ENCODE measurements at regions not wholly inside any gene's neighbourhood (a gene's known extent, or its start where the extent isn't known, plus 50 kb on each side); places are given as distances from the start of the nearest gene placed in this dataset.

- H3K27me3 ChIP-seq (replicated peaks; ENCODE audit: insufficient read depth), result no peaks in the 10 kb centered on the region
- H3K27ac ChIP-seq, result no peak overlapping the region
- no peaks in the 10 kb centered on the region for H3K9me3 ChIP-seq
- H3K36me3 ChIP-seq, result no peaks in the 10 kb centered on the region
- DNase-seq (ENCODE audit: low spot score), result no peak
- TF ChIP-seq, protein P1, sequence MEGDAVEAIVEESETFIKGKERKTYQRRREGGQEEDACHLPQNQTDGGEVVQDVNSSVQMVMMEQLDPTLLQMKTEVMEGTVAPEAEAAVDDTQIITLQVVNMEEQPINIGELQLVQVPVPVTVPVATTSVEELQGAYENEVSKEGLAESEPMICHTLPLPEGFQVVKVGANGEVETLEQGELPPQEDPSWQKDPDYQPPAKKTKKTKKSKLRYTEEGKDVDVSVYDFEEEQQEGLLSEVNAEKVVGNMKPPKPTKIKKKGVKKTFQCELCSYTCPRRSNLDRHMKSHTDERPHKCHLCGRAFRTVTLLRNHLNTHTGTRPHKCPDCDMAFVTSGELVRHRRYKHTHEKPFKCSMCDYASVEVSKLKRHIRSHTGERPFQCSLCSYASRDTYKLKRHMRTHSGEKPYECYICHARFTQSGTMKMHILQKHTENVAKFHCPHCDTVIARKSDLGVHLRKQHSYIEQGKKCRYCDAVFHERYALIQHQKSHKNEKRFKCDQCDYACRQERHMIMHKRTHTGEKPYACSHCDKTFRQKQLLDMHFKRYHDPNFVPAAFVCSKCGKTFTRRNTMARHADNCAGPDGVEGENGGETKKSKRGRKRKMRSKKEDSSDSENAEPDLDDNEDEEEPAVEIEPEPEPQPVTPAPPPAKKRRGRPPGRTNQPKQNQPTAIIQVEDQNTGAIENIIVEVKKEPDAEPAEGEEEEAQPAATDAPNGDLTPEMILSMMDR (IDR thresholded peaks at IDR 0.05), result no peak
- ATAC-seq (ENCODE audit: insufficient number of reproducible peaks, low FRiP score, low read depth), result no peak
- no peak overlapping the region for H3K4me3 ChIP-seq
- H3K4me1 ChIP-seq (ENCODE audit: control insufficient read depth in 1 of 2, low read depth in 2 of 2), result peaks cover 0 to 15% of the 10 kb centered on the region in 2 donors
Observed at GRCh38 chr11:103680826-103681225, 355.6 kb upstream of the DDI1 start.

- peaks cover 0 to 15% of the 10 kb centered on the region in 2 donors for H3K4me1 ChIP-seq (ENCODE audit: control insufficient read depth in 1 of 2, low read depth in 2 of 2)
- TF ChIP-seq, protein P1 (IDR thresholded peaks at IDR 0.05), result no peak
- ATAC-seq (ENCODE audit: insufficient number of reproducible peaks, low FRiP score, low read depth), result no peak
- H3K27ac ChIP-seq, result no peak overlapping the region
- no peaks in the 10 kb centered on the region for H3K36me3 ChIP-seq
- DNase-seq (ENCODE audit: low spot score), result no peak
- no peaks in the 10 kb centered on the region for H3K9me3 ChIP-seq
- no peak overlapping the region for H3K4me3 ChIP-seq
- H3K27me3 ChIP-seq (replicated peaks; ENCODE audit: insufficient read depth), result no peaks in the 10 kb centered on the region
Observed at GRCh38 chr11:103681855-103682254, 354.6 kb upstream of the DDI1 start.

GRCh38 chr11:103682318-103683184 lies 353.9 kb upstream of the DDI1 start:
- ATAC-seq (ENCODE audit: insufficient number of reproducible peaks, low FRiP score, low read depth) (peak; percentile 91), DNase-seq (ENCODE audit: low spot score) (peak; percentile 13)
- peaks cover 0 to 15% of the 10 kb centered on the region in 2 donors for H3K4me1 ChIP-seq (ENCODE audit: control insufficient read depth in 1 of 2, low read depth in 2 of 2)
- H3K9me3 ChIP-seq, result no peaks in the 10 kb centered on the region
- H3K27me3 ChIP-seq (replicated peaks; ENCODE audit: insufficient read depth), result no peaks in the 10 kb centered on the region
- H3K4me3 ChIP-seq, result peak overlapping the region; percentile 24
- no peak overlapping the region for H3K27ac ChIP-seq
- TF ChIP-seq, protein P1 (IDR thresholded peaks at IDR 0.05), result peak; percentile 91
- no peaks in the 10 kb centered on the region for H3K36me3 ChIP-seq

- Histone ChIP-seq H3K4me3 (no peak overlapping the region), H3K4me1 (ENCODE audit: control insufficient read depth in 1 of 2, low read depth in 2 of 2) (peaks cover 0 to 15% of the 10 kb centered on the region in 2 donors)
- TF ChIP-seq, protein P1 (IDR thresholded peaks at IDR 0.05), result no peak
Observed at GRCh38 chr11:103683576-103683975, 352.9 kb upstream of the DDI1 start.

GRCh38 chr11:103688924-103689323 lies 347.5 kb upstream of the DDI1 start:
- TF ChIP-seq, protein P1 (IDR thresholded peaks at IDR 0.05), result no peak
- Histone ChIP-seq H3K9me3 (no peaks in the 10 kb centered on the region), H3K4me1 (ENCODE audit: control insufficient read depth in 1 of 2, low read depth in 2 of 2) (no peaks in the 10 kb centered on the region), H3K4me3 (no peak overlapping the region), H3K27ac (no peak overlapping the region), H3K27me3 (replicated peaks; ENCODE audit: insufficient read depth) (no peaks in the 10 kb centered on the region), H3K36me3 (no peaks in the 10 kb centered on the region)
- ATAC-seq (ENCODE audit: insufficient number of reproducible peaks, low FRiP score, low read depth), result no peak
- DNase-seq (ENCODE audit: low spot score), result no peak

More at GRCh38 chr11:103683576-103683975, 352.9 kb upstream of the DDI1 start:
- ATAC-seq (ENCODE audit: insufficient number of reproducible peaks, low FRiP score, low read depth), result no peak
- no peak for DNase-seq (ENCODE audit: low spot score)
- Histone ChIP-seq H3K36me3 (no peaks in the 10 kb centered on the region), H3K27ac (no peak overlapping the region), H3K27me3 (replicated peaks; ENCODE audit: insufficient read depth) (no peaks in the 10 kb centered on the region), H3K9me3 (no peaks in the 10 kb centered on the region)

Measured in thoracic aorta (tissue), 2 donors.